ENCODE measurements at regions not wholly inside any gene's neighbourhood (a gene's known extent, or its start where the extent isn't known, plus 50 kb on each side); places are given as distances from the start of the nearest gene placed in this dataset.

- TF ChIP-seq CTCF (IDR thresholded peaks at IDR 0.05; ENCODE audit: insufficient read depth, low read depth, low read length, missing control alignments), result no peak
- H3K4me3 ChIP-seq (ENCODE audit: low read depth, low read length), result no peak overlapping the region
- no peak for DNase-seq (ENCODE audit: low read depth)
These were observed 769.8 kb downstream of the C12orf50 start for GRCh38 chr12:87259391-87259790.

GRCh38 chr12:87254381-87255030 is 774.7 kb downstream of the C12orf50 start:
- H3K4me3 ChIP-seq (ENCODE audit: low read depth, low read length), result no peak overlapping the region
- no peak for TF ChIP-seq CTCF (IDR thresholded peaks at IDR 0.05; ENCODE audit: insufficient read depth, low read depth, low read length, missing control alignments)
- DNase-seq (ENCODE audit: low read depth), result no peak

GRCh38 chr12:87253157-87253556 is 776.0 kb downstream of the C12orf50 start:
- H3K4me3 ChIP-seq (ENCODE audit: low read depth, low read length), result no peak overlapping the region
- no peak for DNase-seq (ENCODE audit: low read depth)
- TF ChIP-seq CTCF (IDR thresholded peaks at IDR 0.05; ENCODE audit: insufficient read depth, low read depth, low read length, missing control alignments), result no peak

GRCh38 chr12:87246726-87247125 is 782.5 kb downstream of the C12orf50 start:
- no peak for TF ChIP-seq CTCF (IDR thresholded peaks at IDR 0.05; ENCODE audit: insufficient read depth, low read depth, low read length, missing control alignments)
- no peak for DNase-seq (ENCODE audit: low read depth)
- no peak overlapping the region for H3K4me3 ChIP-seq (ENCODE audit: low read depth, low read length)

- DNase-seq (ENCODE audit: low read depth), result no peak
- no peak for TF ChIP-seq CTCF (IDR thresholded peaks at IDR 0.05; ENCODE audit: insufficient read depth, low read depth, low read length, missing control alignments)
- H3K4me3 ChIP-seq (ENCODE audit: low read depth, low read length), result no peak overlapping the region
These were observed 790.7 kb downstream of the C12orf50 start for GRCh38 chr12:87238466-87238865.

GRCh38 chr12:87234898-87235297 is 794.3 kb downstream of the C12orf50 start:
- DNase-seq (ENCODE audit: low read depth), result no peak
- TF ChIP-seq CTCF (IDR thresholded peaks at IDR 0.05; ENCODE audit: insufficient read depth, low read depth, low read length, missing control alignments), result no peak
- H3K4me3 ChIP-seq (ENCODE audit: low read depth, low read length), result no peak overlapping the region

GRCh38 chr12:87233671-87234070 is 795.5 kb downstream of the C12orf50 start:
- no peak for DNase-seq (ENCODE audit: low read depth)
- no peak overlapping the region for H3K4me3 ChIP-seq (ENCODE audit: low read depth, low read length)
- no peak for TF ChIP-seq CTCF (IDR thresholded peaks at IDR 0.05; ENCODE audit: insufficient read depth, low read depth, low read length, missing control alignments)

All from GM12865 (cell line).